Ishikawa (cell line): ENCODE measurements at regions not wholly inside any gene's neighbourhood (a gene's known extent, or its start where the extent isn't known, plus 50 kb on each side); places are given as distances from the start of the nearest gene placed in this dataset.

ENCODE experiments used
- EP300 ChIP-seq: IDR thresholded peaks from 2 replicates; pipeline ENCODE4 v1.6.1; 2012; ENCODE audit warnings: borderline replicate concordance
- FOXM1 ChIP-seq: IDR thresholded peaks from 2 replicates; pipeline ENCODE4 v1.6.1; 2012; ENCODE audit warnings: low read depth, borderline replicate concordance
- NFIC ChIP-seq: IDR thresholded peaks from 2 replicates; pipeline ENCODE4 v1.6.1; 2012
- RAD21 ChIP-seq: IDR thresholded peaks from 2 replicates; pipeline ENCODE4 v1.6.1; 2012; ENCODE audit warnings: low read depth
- REST ChIP-seq: IDR thresholded peaks from 2 replicates; pipeline ENCODE4 v1.6.1; 2012; ENCODE audit warnings: low read depth, mild to moderate bottlenecking
- TAF1 ChIP-seq: IDR thresholded peaks from 2 replicates; pipeline ENCODE4 v1.6.1; 2012; ENCODE audit warnings: low read depth, mild to moderate bottlenecking
- TEAD4 ChIP-seq: IDR thresholded peaks from 2 replicates; pipeline ENCODE4 v1.6.1; 2012
- USF1 ChIP-seq: IDR thresholded peaks from 2 replicates; pipeline ENCODE4 v1.6.1; 2012
- YY1 ChIP-seq: IDR thresholded peaks from 2 replicates; pipeline ENCODE4 v1.6.1; 2012; ENCODE audit warnings: low read depth
- ZBTB7A ChIP-seq: IDR thresholded peaks from 2 replicates; pipeline ENCODE4 v1.6.1; 2012; ENCODE audit warnings: low read depth
- TF ChIP-seq, protein P1 (sequence below): IDR thresholded peaks from 2 replicates; pipeline ENCODE4 v1.6.1; 2012

GRCh38 chr18:77495079-77495478 is 245.4 kb downstream of the GALR1 start:
- no peak for TF ChIP-seq REST
- TF ChIP-seq EP300 = no peak
- TF ChIP-seq, protein P1, sequence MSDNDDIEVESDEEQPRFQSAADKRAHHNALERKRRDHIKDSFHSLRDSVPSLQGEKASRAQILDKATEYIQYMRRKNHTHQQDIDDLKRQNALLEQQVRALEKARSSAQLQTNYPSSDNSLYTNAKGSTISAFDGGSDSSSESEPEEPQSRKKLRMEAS = no peak
- no peak for TF ChIP-seq RAD21
- no peak for TF ChIP-seq USF1
- no peak for TF ChIP-seq TAF1
- TF ChIP-seq FOXM1 = no peak
- no peak for TF ChIP-seq ZBTB7A
- no peak for TF ChIP-seq YY1
- no peak for TF ChIP-seq NFIC
- no peak for TF ChIP-seq TEAD4
